ENCODE measurements at regions not wholly inside any gene's neighbourhood (a gene's known extent, or its start where the extent isn't known, plus 50 kb on each side); places are given as distances from the start of the nearest gene placed in this dataset.

DNA sequence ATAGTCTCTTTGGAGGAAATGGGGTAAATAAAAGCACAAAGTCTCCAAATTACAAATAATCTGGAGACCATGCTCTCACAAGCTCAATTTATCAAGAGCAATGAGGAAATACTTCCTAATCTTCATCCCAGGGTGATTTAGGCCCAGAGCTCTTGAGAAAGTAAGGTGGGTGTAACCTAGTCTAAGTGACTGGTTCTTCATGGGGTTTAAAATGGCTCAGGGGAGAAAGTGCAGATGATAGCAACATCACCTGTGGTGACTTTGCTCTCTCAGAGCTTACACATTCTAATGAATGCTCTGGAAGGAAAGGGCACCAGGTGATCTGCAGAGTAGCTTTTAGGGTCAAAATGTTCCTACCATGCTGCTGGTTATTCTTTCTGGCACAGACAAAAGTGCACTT is 118.4 kb upstream of the TP63 start:
- Mint-ChIP-seq H3K36me3 (peaks cover 5 to 6% of the 10 kb centered on the region in 2 donors), H3K9me3 (peaks cover 5 to 11% of the 10 kb centered on the region in 2 donors), H3K27ac (no peak overlapping the region)
- ATAC-seq (no peak), DNase-seq (ENCODE audit: low spot score in 2 of 2) (no peak)

DNA sequence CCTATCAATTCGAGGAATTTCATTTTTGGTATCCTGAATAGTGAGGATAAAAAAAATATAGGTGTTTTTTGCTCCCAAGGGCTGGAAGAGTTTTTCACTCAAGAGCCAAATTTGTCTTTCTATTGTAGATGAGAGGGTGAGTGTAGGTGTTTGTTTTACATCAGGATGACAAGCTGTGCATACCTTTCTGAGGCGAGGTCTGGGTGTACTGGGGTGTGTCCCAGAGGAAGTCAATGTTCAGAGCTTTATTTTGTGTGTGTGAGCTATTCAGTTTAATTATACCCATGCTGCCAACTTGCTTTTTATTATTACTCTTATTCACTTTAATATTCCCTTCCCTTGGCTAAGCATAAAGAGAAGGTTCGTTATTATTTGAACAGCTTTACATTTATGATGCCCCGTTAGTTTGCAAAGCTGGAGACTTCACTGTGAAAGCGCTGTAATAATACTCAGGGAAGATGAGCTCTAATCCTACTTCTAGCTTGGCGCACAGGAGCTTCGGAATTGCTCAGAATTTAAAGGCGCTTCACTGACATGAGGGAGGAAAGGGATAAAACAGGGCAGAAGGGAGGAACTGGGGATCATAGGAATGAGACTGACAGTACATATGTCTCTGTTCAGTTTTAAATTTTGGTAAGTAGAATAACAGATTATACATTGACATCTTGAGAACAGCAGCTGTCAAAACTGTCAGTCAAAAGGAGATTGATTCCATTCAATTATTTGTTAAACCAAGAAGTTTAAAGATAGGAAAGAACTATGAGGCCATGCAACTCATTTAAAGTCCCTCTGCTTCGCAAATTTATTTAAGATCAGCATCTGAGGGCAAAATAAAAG is 117.7 kb upstream of the TP63 start:
- ATAC-seq: no peak
- no peak overlapping the region for H3K27ac Mint-ChIP-seq
- DNase-seq (ENCODE audit: low spot score in 2 of 2): no peak
- H3K36me3 Mint-ChIP-seq: peaks cover 10 to 12% of the 10 kb centered on the region in 2 donors
- peaks cover 5 to 17% of the 10 kb centered on the region in 2 donors for H3K9me3 Mint-ChIP-seq

DNA sequence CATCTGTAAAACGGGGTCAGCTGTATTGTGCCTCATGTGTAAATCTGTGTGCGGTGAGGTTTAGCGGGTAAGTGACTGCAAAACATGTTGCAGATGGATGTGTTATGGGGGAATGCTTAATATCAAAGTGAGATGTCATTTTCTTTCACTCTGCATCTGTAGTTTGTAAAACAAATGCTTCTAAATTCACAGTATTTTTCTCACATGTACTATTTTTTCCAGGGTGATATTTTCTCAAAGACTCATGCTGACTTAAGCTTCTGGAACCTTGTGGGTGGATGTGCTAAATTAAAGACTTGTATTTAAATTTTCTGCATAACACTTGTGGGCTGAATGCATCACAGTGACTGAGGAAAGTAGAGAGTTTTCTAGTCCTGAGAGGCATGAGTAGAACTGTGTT is 115.2 kb upstream of the TP63 start:
- ATAC-seq: no peak
- H3K36me3 Mint-ChIP-seq: peaks cover 23 to 25% of the 10 kb centered on the region in 2 donors
- H3K9me3 Mint-ChIP-seq: peaks cover 22 to 25% of the 10 kb centered on the region in 2 donors
- no peak for DNase-seq (ENCODE audit: low spot score in 2 of 2)
- H3K27ac Mint-ChIP-seq: no peak overlapping the region

DNA sequence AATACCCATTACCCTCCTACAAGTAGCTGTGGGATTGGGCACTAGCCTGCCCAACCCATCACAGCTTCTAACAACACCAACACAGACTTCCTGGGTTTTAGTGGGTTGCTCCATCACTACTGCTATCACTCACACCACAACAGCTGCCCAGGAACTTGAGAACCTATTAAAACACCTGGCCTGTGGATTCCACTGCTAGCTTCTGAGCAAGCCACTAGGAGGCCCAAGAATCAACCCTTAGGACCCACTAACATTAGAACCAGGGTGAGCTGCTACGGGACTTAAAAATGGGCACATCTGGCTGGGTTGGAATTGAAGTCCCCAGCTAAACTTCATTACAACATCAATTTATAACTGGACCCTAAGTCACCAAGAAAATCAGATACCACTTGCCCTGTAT is 113.2 kb upstream of the TP63 start:
- no peak overlapping the region for H3K27ac Mint-ChIP-seq
- DNase-seq (ENCODE audit: low spot score in 2 of 2) (no peak), ATAC-seq (no peak)
- peaks cover 31% of the 10 kb centered on the region in 2 donors for H3K9me3 Mint-ChIP-seq
- peaks cover 23 to 37% of the 10 kb centered on the region in 2 donors for H3K36me3 Mint-ChIP-seq

DNA sequence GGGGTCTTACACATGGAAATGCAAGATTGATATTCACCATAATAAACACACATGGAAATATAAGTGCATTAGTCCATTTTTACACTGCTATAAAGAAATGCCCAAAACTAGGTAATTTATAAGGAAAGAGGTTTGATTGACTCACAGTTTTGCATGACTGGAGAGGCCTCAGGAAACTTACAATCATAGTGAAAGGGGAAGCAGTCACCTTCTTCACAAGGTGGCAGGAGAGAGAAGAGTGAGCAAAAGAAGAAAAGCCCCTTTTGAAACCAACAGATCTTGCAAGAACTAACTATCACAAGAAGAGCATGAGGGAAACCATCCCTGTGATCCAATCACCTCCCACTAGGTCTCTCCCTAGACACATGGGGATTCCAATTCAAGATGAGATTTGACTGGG is 111.7 kb upstream of the TP63 start:
- peaks cover 23 to 37% of the 10 kb centered on the region in 2 donors for H3K36me3 Mint-ChIP-seq
- no peak overlapping the region for H3K27ac Mint-ChIP-seq
- peaks cover 31% of the 10 kb centered on the region in 2 donors for H3K9me3 Mint-ChIP-seq
- DNase-seq (ENCODE audit: low spot score in 2 of 2): no peak
- ATAC-seq: peak in 1 of 2 donors; percentile 73

DNA sequence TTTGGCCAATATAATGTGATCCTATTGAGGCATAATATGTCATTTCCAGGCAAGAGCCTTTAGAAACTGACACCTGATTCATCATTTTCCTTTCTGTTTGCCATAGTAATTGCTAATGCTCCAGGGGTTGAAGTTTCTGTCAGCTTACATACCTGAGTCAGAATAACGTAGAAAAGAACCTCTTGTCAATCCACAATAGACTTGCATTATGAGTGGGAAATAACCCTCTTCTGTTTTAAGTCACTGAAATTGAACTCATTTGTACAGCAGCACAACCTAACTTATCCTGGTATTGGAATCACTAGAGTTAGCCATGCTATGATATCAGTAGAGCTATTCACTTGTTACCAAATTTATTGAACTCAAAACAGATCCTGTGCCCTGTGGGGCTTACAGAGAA is 101.7 kb upstream of the TP63 start:
- ATAC-seq (peak; percentile 89 to 92), DNase-seq (ENCODE audit: low spot score in 2 of 2) (no peak)
- peaks cover 11 to 26% of the 10 kb centered on the region in 2 donors for H3K9me3 Mint-ChIP-seq

DNA sequence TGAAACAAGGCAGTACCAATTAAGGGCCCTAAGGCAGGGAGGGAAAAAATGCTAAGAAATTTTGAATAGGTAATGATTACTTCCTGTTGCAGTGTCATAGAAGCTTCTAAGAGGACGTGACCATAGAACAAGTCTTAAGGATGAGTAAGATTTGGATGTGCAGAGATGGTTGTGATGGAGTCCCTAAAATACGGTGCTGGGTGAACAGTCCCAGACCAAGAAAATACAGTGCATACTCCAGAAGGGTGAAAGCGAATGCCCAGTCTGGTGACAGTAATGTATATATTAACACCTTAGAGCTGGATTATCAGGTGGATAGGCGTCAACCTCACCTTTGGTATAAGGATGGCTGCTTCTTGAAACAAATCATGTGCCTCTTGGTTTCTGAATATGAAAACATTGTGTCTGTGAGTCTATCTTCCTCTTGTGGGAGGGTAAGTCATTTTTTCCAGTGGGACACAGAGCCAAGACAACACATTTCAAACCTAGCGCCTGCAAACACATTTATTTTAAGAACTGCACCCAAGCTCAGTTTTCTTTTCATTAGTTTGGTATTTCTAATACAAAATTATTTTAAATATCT is 101.2 kb upstream of the TP63 start:
- Mint-ChIP-seq H3K27ac (peak overlapping the region; percentile 74 to 97), H3K9me3 (peaks cover 11 to 26% of the 10 kb centered on the region in 2 donors), H3K36me3 (peaks cover 16 to 33% of the 10 kb centered on the region in 2 donors)
- DNase-seq (ENCODE audit: low spot score in 2 of 2) (peak in 1 of 2 donors; percentile 9), ATAC-seq (peak; percentile 57 to 62)

More for the DNA sequence above, 101.7 kb upstream of the TP63 start:
- Mint-ChIP-seq H3K36me3 (peaks cover 16 to 33% of the 10 kb centered on the region in 2 donors), H3K27ac (peak overlapping the region; percentile 74 to 97)

DNA sequence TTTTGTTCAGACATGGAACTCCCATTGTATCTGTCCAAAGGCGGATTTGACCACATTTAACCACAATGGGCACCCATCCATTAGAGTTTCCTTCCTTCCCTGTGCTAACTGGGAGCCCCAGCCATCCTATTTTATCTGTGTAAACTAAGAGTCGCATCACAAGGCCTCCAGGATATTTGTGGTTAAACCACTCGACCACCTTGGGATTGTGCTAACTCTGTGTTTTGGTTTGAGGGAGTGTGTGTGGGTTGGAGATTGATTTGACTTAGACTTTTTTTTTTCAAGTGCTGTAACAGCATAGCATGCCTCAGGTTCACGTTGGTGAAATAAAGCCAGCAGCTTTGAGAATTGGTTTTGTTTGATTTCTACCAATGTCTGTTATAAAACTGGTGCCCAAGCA is 100.4 kb upstream of the TP63 start:
- peak overlapping the region; percentile 74 to 92 for H3K27ac Mint-ChIP-seq
- H3K9me3 Mint-ChIP-seq: peaks cover 8 to 22% of the 10 kb centered on the region in 2 donors
- ATAC-seq (no peak), DNase-seq (ENCODE audit: low spot score in 2 of 2) (no peak)
- H3K36me3 Mint-ChIP-seq: peaks cover 12 to 29% of the 10 kb centered on the region in 2 donors

DNA sequence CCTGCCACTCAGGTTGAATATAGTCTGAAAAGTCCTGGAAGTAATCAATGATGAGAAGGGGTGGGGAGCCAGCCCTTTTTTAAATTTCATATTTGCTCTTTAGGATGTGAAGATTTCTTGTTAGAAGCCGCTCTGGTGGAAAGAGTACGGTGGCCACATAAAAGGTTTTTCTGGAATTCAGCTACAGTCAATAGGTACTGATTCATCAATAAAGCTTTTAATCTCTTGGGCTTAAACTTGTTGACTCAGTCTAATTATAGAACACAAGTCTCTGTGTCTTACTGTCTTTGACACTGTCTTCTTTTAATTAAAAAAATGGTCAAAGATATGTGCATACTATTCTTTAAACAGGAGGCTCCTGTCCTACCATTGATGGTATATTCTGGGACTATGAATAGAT is 99.9 kb upstream of the TP63 start:
- DNase-seq (ENCODE audit: low spot score in 2 of 2): no peak
- H3K27ac Mint-ChIP-seq: peak overlapping the region; percentile 74 to 92
- H3K36me3 Mint-ChIP-seq: peaks cover 8 to 24% of the 10 kb centered on the region in 2 donors
- no peak for ATAC-seq
- H3K9me3 Mint-ChIP-seq: peaks cover 3 to 19% of the 10 kb centered on the region in 2 donors

DNA sequence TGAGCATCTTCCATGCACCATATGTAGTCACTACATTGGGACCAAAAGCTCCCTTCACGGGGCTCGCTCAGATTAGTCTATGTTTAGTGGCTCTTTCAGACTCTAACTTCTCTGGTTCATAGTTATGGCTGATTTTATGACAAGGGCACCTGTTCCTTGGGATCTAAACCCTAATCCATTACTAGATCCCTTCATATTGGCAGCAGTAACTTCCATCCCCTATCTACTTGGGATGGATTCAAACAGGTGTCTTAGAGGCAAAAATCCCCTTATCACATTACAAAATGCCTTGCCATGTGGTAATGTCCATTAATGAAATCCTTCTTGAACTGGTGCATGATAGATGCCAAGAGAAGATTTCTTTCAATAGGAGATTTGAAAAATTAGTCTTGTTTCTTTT is 96.7 kb upstream of the TP63 start:
- peaks cover 0 to 26% of the 10 kb centered on the region in 2 donors for H3K9me3 Mint-ChIP-seq
- H3K27ac Mint-ChIP-seq: no peak overlapping the region

DNA sequence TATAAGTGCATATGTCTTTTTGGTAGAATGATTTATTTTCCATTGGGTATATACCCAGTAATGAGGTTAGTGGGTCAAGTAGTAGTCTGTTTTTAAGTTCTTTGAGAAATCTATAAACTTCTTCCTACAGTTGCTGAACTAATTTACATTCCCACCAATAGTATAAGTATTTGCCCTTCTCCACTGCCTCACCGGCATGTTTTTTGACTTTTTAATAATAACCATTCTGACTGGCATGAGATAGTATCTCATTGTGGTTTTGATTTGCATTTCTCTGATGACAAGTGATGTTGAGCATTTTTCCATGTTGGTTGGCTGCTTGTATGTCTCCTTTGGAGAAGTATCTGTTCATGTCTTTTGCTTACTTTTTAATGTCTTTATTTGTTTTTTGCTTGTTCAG is 94.1 kb upstream of the TP63 start:
- ATAC-seq (peak; percentile 41 to 49), DNase-seq (ENCODE audit: low spot score in 2 of 2) (no peak)
- peaks cover 5 to 15% of the 10 kb centered on the region in 2 donors for H3K36me3 Mint-ChIP-seq
- no peak overlapping the region for H3K27ac Mint-ChIP-seq
- peaks cover 0 to 19% of the 10 kb centered on the region in 2 donors for H3K9me3 Mint-ChIP-seq

More for the DNA sequence above, 96.7 kb upstream of the TP63 start:
- H3K36me3 Mint-ChIP-seq: peaks cover 5 to 20% of the 10 kb centered on the region in 2 donors
- ATAC-seq (no peak), DNase-seq (ENCODE audit: low spot score in 2 of 2) (no peak)

DNA sequence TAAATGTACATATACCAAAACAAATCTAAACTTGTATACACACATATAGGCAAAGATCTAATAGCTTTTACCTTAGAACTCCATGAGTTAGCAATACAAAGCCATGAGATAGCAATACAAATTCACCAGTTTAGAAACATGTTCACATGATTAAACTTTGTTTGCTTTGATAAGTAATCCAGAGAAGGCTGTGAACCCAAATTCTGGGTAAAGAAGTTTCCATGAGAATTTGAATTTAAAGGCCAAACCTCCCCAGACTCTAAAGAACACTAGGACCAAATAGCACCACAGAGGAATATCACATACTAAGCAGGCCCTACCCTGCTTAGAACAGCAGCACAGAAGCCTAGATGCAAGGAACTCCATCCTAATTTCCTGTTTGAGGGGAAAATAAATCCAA is 83.7 kb upstream of the TP63 start:
- ATAC-seq (no peak), DNase-seq (ENCODE audit: low spot score in 2 of 2) (no peak)
- Mint-ChIP-seq H3K9me3 (peaks cover 27 to 37% of the 10 kb centered on the region in 2 donors), H3K27ac (no peak overlapping the region), H3K36me3 (peaks cover 22 to 38% of the 10 kb centered on the region in 2 donors)

DNA sequence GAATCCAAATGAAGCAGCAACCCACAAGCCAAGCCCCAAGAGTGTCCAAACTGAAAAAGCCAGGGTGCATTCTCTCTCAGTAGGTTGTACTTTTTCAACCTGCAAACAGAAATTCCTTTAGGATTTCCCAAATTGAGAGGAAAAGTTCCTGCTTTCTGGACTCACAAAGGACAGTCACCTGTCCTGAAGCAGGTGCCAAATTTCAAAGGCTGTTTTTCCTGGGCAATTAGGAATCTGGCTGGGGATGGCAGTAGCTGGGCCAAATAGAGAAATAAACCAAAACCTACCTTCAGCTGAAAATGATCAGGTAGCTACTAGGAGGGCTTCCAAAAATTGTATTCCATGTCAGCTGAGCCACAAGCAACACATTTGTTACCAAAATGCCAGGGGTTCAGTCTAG is 83.1 kb upstream of the TP63 start:
- no peak for ATAC-seq
- no peak for DNase-seq (ENCODE audit: low spot score in 2 of 2)
- H3K36me3 Mint-ChIP-seq: peaks cover 22 to 38% of the 10 kb centered on the region in 2 donors
- H3K9me3 Mint-ChIP-seq: peaks cover 27 to 37% of the 10 kb centered on the region in 2 donors
- H3K27ac Mint-ChIP-seq: no peak overlapping the region

DNA sequence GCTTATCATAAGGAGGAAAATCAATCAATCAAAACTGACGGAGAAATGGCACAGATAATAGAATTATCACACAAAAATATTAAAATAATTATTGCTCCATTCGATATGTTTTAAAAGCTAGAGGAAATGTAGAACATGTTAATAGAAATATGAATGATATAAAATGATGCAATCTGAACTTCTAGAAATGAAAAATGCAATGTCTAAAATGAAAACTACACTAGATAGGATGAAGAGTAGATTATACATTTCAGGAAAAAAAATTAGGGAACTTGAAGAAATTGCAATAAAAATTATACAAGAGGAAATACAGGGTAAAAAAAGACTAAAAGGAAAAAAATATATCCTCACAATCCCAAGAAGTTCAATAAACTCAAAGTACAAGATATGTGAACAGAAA is 80.2 kb upstream of the TP63 start:
- no peak for DNase-seq (ENCODE audit: low spot score in 2 of 2)
- ATAC-seq: no peak
- Mint-ChIP-seq H3K9me3 (peaks cover 20 to 26% of the 10 kb centered on the region in 2 donors), H3K36me3 (peaks cover 16 to 26% of the 10 kb centered on the region in 2 donors), H3K27ac (no peak overlapping the region)

DNA sequence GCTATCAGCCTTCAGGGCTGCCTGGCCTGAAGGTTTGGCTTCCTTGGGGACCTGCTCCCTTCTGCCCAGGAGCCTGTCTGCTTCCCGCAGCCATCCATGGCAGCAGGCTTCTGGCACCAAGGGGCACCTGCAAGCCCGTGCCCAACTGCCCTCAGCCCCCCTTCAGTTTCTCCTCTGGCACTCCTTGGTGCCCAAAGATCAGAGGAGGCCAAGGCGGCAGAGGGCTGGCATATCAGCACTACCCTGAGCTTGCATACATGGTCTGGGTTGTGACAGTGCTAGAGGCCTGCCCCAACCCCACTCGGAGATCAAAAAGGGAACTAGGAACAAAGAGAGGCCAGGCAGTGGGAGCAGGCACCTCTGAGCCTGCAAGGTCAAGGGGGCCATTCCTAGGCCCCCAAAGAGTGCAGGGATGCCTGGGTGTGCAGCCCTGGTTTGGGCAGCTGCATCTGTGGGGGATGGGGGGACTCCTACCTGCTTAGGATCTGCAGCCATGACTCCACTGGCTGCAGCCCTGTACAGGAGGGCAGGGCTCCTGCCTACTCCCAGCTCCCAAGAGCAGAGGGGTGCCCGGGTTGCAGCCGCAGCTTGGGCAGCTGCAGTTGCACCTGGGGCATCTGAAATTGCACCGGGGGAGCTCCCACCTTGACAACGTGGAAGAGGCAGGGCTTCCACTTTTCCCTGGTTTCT is 76.2 kb upstream of the TP63 start:
- H3K9me3 Mint-ChIP-seq: peaks cover 12 to 21% of the 10 kb centered on the region in 2 donors
- DNase-seq (ENCODE audit: low spot score in 2 of 2) (no peak), ATAC-seq (no peak)
- H3K27ac Mint-ChIP-seq: no peak overlapping the region
- H3K36me3 Mint-ChIP-seq: peaks cover 8 to 14% of the 10 kb centered on the region in 2 donors

DNA sequence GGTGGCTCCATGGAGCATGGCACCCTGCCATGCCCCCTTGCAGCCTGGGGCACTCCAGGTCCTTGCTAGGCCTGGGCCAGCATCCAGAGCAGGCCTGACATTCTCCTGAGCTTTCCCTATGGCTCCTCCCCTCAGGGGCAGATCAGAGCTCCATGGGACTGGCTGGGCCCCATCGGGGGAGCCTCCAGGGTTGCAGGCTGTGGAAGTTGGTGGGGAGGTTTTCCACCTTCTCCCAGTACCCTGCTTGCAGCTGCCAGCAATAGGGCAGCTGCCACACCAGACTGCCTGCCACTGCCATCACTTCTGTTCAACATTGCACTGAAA is 75.7 kb upstream of the TP63 start:
- no peak for DNase-seq (ENCODE audit: low spot score in 2 of 2)
- H3K36me3 Mint-ChIP-seq: peaks cover 8 to 9% of the 10 kb centered on the region in 2 donors
- ATAC-seq: no peak
- peaks cover 6 to 19% of the 10 kb centered on the region in 2 donors for H3K9me3 Mint-ChIP-seq
- H3K27ac Mint-ChIP-seq: no peak overlapping the region

DNA sequence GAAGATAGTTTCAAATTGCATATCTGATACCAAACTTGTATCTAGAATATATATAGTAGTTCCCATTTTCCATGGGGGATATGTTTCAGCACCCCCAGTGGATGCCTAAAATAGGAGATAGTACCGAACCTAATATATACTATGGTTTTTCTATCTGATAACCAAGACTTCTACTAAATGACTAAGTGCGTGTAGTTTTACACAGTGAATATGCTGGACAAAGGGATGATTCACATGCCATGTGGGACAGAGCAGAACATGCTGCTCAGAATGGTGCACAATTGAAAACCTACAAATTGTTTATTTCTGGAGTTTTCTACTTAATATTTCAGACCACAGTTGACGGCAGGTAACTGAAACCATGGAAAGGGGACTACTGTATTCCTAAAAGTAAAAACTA is 73.4 kb upstream of the TP63 start:
- ATAC-seq: no peak
- Mint-ChIP-seq H3K9me3 (peaks cover 6 to 13% of the 10 kb centered on the region in 2 donors), H3K36me3 (peaks cover 8 to 9% of the 10 kb centered on the region in 2 donors), H3K27ac (no peak overlapping the region)
- DNase-seq (ENCODE audit: low spot score in 2 of 2): no peak

Data from activated naive CD4-positive, alpha-beta T cell treated with anti-CD3 and anti-CD28 coated beads, Interleukin-2, amount 50 U/mL, for 72 hours (primary cell).